ENCODE measurements at regions not wholly inside any gene's neighbourhood (a gene's known extent, or its start where the extent isn't known, plus 50 kb on each side); places are given as distances from the start of the nearest gene placed in this dataset.

DNA sequence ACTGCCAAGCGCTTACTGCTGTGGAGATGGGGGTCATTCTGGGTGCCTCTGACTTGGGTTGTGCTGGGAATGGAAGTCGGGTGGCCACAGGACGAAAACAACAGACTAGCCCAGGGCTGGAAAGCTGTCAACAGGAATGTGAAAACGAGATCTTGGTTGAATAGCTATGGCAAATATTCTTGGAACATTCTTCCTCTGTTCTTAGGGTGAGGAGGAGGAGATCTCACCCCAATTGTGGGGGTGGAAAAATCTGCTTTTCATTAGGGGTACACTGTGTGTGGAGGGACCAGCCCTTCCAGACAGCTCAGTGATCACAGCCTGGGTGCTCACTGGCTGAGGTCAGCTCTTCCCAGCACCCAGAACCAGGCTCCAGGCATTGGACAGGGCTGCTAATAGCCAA, 52.0 kb upstream of the PRSS23 start:
- Mint-ChIP-seq H3K4me3 (no peak overlapping the region), H3K36me3 (ENCODE audit: insufficient read depth in 1 of 3, low read depth in 3 of 3) (no peaks in the 10 kb centered on the region; a peak in 2 of 7 replicates), H3K4me1 (peaks cover 2 to 6% of the 10 kb centered on the region in 2 experiments; a peak in 2 of 4 replicates), H3K27me3 (ENCODE audit: low read depth) (peaks cover 2% of the 10 kb centered on the region; the same call in 1 of the 2 replicates), H3K9me3 (no peaks in the 10 kb centered on the region; a peak in 1 of 5 replicates), H3K27ac (peak overlapping the region in 1 of 3 experiments; percentile 26; a peak in 1 of 7 replicates)
- H2BK15ac ChIP-seq (ENCODE audit: low read depth, low read length): no peak overlapping the region
- WGBS (ENCODE audit: extremely low coverage, insufficient read length, low lambda C conversion rate): no CpG with 5 or more reads among the region's 4 CpGs
- H3K18ac ChIP-seq (ENCODE audit: insufficient read length, low read depth, low read length): no peak overlapping the region
- H3K4me2 ChIP-seq (ENCODE audit: insufficient read depth, insufficient read length, low read length): no peak overlapping the region
- H2BK20ac ChIP-seq (ENCODE audit: low read depth, low read length, poor library complexity, severe bottlenecking): no peak overlapping the region
- no peak overlapping the region for H2BK5ac ChIP-seq (ENCODE audit: insufficient read length, low read length)
- no peak overlapping the region for H4K91ac ChIP-seq (ENCODE audit: insufficient read length, low read depth, low read length)
- H3K23me2 ChIP-seq (ENCODE audit: insufficient read length, low read depth, low read length, poor library complexity, severe bottlenecking): no peaks in the 10 kb centered on the region
- no peaks in the 10 kb centered on the region for H3K9me3 ChIP-seq (ENCODE audit: control insufficient read depth, low read depth, low read length)
- DNase-seq: no peak
- no peak overlapping the region for H2BK12ac ChIP-seq (ENCODE audit: insufficient read length, low read depth, low read length)
- H3K27me3 ChIP-seq (ENCODE audit: insufficient read depth, low read length): no peaks in the 10 kb centered on the region
- H3K9ac ChIP-seq (ENCODE audit: extremely low read depth, insufficient read length, low read length): no peak overlapping the region
- H4K8ac ChIP-seq (replicated peaks; ENCODE audit: insufficient read length, low read depth, low read length): no peak overlapping the region
- no peak overlapping the region for H3K4ac ChIP-seq (ENCODE audit: low read depth, low read length)
- no peak overlapping the region for H3K14ac ChIP-seq (ENCODE audit: insufficient read depth, low read length)
- no peak overlapping the region for H3T11ph ChIP-seq (ENCODE audit: low read length)
- no peak overlapping the region for H3K56ac ChIP-seq (ENCODE audit: insufficient read length, low read depth, low read length)
- no peak overlapping the region for H3K27ac ChIP-seq (ENCODE audit: insufficient read length, low read depth, low read length)
- no peak overlapping the region for H4K5ac ChIP-seq (ENCODE audit: insufficient read length, low read depth, low read length)
- no peak overlapping the region for H2AFZ ChIP-seq (ENCODE audit: low read length)
- no peak overlapping the region for H3K23ac ChIP-seq (ENCODE audit: insufficient read length, low read depth, low read length)
- no peaks in the 10 kb centered on the region for H3K79me1 ChIP-seq (ENCODE audit: insufficient read depth, low read depth, low read length, poor library complexity, severe bottlenecking)
- no peak overlapping the region for H2BK120ac ChIP-seq (ENCODE audit: low read depth, low read length, poor library complexity, severe bottlenecking)
- H3K4me1 ChIP-seq (ENCODE audit: insufficient read depth, low read length): no peaks in the 10 kb centered on the region
- no peak overlapping the region for H2AK5ac ChIP-seq (ENCODE audit: insufficient read length, low read length)
- TF ChIP-seq, protein P1, sequence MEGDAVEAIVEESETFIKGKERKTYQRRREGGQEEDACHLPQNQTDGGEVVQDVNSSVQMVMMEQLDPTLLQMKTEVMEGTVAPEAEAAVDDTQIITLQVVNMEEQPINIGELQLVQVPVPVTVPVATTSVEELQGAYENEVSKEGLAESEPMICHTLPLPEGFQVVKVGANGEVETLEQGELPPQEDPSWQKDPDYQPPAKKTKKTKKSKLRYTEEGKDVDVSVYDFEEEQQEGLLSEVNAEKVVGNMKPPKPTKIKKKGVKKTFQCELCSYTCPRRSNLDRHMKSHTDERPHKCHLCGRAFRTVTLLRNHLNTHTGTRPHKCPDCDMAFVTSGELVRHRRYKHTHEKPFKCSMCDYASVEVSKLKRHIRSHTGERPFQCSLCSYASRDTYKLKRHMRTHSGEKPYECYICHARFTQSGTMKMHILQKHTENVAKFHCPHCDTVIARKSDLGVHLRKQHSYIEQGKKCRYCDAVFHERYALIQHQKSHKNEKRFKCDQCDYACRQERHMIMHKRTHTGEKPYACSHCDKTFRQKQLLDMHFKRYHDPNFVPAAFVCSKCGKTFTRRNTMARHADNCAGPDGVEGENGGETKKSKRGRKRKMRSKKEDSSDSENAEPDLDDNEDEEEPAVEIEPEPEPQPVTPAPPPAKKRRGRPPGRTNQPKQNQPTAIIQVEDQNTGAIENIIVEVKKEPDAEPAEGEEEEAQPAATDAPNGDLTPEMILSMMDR (conservative IDR thresholded peaks at IDR 0.05): no peak
- H3K79me2 ChIP-seq (ENCODE audit: insufficient read depth, low read length): no peaks in the 10 kb centered on the region
- H4K20me1 ChIP-seq (ENCODE audit: control insufficient read depth, insufficient read depth, insufficient read length): no peaks in the 10 kb centered on the region
